ENCODE measurements at regions not wholly inside any gene's neighbourhood (a gene's known extent, or its start where the extent isn't known, plus 50 kb on each side); places are given as distances from the start of the nearest gene placed in this dataset.

- H3K36me3 Mint-ChIP-seq (ENCODE audit: insufficient read depth), result no peaks in the 10 kb centered on the region
- no peak overlapping the region for H3K27ac Mint-ChIP-seq
- no peaks in the 10 kb centered on the region for H3K9me3 Mint-ChIP-seq (ENCODE audit: low read depth)
- DNase-seq (ENCODE audit: low spot score, unreplicated experiment), result no peak
- H3K4me1 Mint-ChIP-seq (ENCODE audit: low read depth), result peaks cover 49% of the 10 kb centered on the region
- TF ChIP-seq CTCF (IDR thresholded peaks at IDR 0.05; ENCODE audit: unreplicated experiment), result no peak
- no peak overlapping the region for H3K4me3 Mint-ChIP-seq (ENCODE audit: low read depth)
- H3K27me3 Mint-ChIP-seq, result peaks cover 6% of the 10 kb centered on the region
Observed at GRCh38 chr5:125199373-125199772, 452.9 kb upstream of the ZNF608 start.

GRCh38 chr5:125199968-125200865, 453.8 kb upstream of the ZNF608 start:
- no peak for TF ChIP-seq CTCF (IDR thresholded peaks at IDR 0.05; ENCODE audit: unreplicated experiment)

GRCh38 chr5:125200866-125201373, 454.5 kb upstream of the ZNF608 start:
- Mint-ChIP-seq H3K4me1 (ENCODE audit: low read depth) (peaks cover 39% of the 10 kb centered on the region), H3K4me3 (ENCODE audit: low read depth) (peak overlapping the region; percentile 57), H3K36me3 (ENCODE audit: insufficient read depth) (no peaks in the 10 kb centered on the region), H3K9me3 (ENCODE audit: low read depth) (no peaks in the 10 kb centered on the region), H3K27ac (no peak overlapping the region), H3K27me3 (peaks cover 6% of the 10 kb centered on the region)
- no peak for DNase-seq (ENCODE audit: low spot score, unreplicated experiment)
- TF ChIP-seq CTCF (IDR thresholded peaks at IDR 0.05; ENCODE audit: unreplicated experiment), result no peak

More at GRCh38 chr5:125199968-125200865, 453.8 kb upstream of the ZNF608 start:
- Mint-ChIP-seq H3K27ac (peak overlapping the region; percentile 86), H3K4me3 (ENCODE audit: low read depth) (peak overlapping the region; percentile 57), H3K4me1 (ENCODE audit: low read depth) (peaks cover 42% of the 10 kb centered on the region), H3K9me3 (ENCODE audit: low read depth) (no peaks in the 10 kb centered on the region), H3K27me3 (peaks cover 6% of the 10 kb centered on the region), H3K36me3 (ENCODE audit: insufficient read depth) (no peaks in the 10 kb centered on the region)
- DNase-seq (ENCODE audit: low spot score, unreplicated experiment), result no peak

- H3K4me1 Mint-ChIP-seq (ENCODE audit: low read depth), result peaks cover 37% of the 10 kb centered on the region
- no peak overlapping the region for H3K27ac Mint-ChIP-seq
- no peak for TF ChIP-seq CTCF (IDR thresholded peaks at IDR 0.05; ENCODE audit: unreplicated experiment)
- no peak overlapping the region for H3K4me3 Mint-ChIP-seq (ENCODE audit: low read depth)
- H3K27me3 Mint-ChIP-seq, result peaks cover 6% of the 10 kb centered on the region
- no peak for DNase-seq (ENCODE audit: low spot score, unreplicated experiment)
- no peaks in the 10 kb centered on the region for H3K9me3 Mint-ChIP-seq (ENCODE audit: low read depth)
- H3K36me3 Mint-ChIP-seq (ENCODE audit: insufficient read depth), result no peaks in the 10 kb centered on the region
Observed at GRCh38 chr5:125201446-125202052, 455.1 kb upstream of the ZNF608 start.

GRCh38 chr5:125202353-125202752, 455.9 kb upstream of the ZNF608 start:
- Mint-ChIP-seq H3K36me3 (ENCODE audit: insufficient read depth) (no peaks in the 10 kb centered on the region), H3K27me3 (peaks cover 6% of the 10 kb centered on the region), H3K4me3 (ENCODE audit: low read depth) (no peak overlapping the region), H3K27ac (no peak overlapping the region), H3K4me1 (ENCODE audit: low read depth) (peaks cover 29% of the 10 kb centered on the region), H3K9me3 (ENCODE audit: low read depth) (no peaks in the 10 kb centered on the region)
- no peak for DNase-seq (ENCODE audit: low spot score, unreplicated experiment)
- no peak for TF ChIP-seq CTCF (IDR thresholded peaks at IDR 0.05; ENCODE audit: unreplicated experiment)
